ENCODE measurements at regions not wholly inside any gene's neighbourhood (a gene's known extent, or its start where the extent isn't known, plus 50 kb on each side); places are given as distances from the start of the nearest gene placed in this dataset.
A peak's percentile ranks its signal among the peaks of the same experiment; 100 is the strongest.

DNA sequence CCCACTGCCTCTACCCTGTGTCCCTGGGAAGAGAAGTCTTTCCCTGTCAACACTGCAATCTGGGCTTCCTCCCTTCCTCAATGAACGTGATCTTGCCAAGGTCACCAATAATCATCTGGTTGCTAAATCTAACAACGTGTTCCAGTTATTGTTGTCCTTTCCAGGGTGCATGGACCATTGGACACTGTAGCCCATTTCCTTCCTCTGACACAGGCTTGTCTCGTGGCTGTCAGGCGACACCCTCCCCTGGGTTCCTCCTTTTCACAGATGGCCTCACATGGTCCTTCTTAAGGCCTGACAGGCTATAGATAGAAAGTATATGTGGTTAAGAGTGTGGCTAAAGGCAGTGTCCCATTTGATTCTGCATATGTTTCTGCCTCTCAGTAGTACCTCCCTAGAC, 67.7 kb upstream of the STARD13 start:
- TF ChIP-seq, protein P1, sequence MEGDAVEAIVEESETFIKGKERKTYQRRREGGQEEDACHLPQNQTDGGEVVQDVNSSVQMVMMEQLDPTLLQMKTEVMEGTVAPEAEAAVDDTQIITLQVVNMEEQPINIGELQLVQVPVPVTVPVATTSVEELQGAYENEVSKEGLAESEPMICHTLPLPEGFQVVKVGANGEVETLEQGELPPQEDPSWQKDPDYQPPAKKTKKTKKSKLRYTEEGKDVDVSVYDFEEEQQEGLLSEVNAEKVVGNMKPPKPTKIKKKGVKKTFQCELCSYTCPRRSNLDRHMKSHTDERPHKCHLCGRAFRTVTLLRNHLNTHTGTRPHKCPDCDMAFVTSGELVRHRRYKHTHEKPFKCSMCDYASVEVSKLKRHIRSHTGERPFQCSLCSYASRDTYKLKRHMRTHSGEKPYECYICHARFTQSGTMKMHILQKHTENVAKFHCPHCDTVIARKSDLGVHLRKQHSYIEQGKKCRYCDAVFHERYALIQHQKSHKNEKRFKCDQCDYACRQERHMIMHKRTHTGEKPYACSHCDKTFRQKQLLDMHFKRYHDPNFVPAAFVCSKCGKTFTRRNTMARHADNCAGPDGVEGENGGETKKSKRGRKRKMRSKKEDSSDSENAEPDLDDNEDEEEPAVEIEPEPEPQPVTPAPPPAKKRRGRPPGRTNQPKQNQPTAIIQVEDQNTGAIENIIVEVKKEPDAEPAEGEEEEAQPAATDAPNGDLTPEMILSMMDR (IDR thresholded peaks at IDR 0.05): no peak
- TF ChIP-seq POLR2AphosphoS5 (IDR thresholded peaks at IDR 0.05): peak; percentile 54 to 66
- no peak for TF ChIP-seq POLR2A (IDR thresholded peaks at IDR 0.05; ENCODE audit: low read depth)

Data from esophagus muscularis mucosa (tissue), 3 donors.